Body of pancreas (tissue), 4 donors: ENCODE measurements at regions not wholly inside any gene's neighbourhood (a gene's known extent, or its start where the extent isn't known, plus 50 kb on each side); places are given as distances from the start of the nearest gene placed in this dataset.

ENCODE experiments used
- ATAC-seq: fragments of 150-250 bp; one replicate; pipeline ENCODE4 v1.9.1; 2016
- DNase-seq, 4 donors: peaks; one replicate each; pipeline ENCODE4 v3.0.0-alpha.2; 2019
- H3K27ac ChIP-seq, 4 donors: fragments of 200-600 bp; sonication (generic); 1 replicate in 3 of 4; 2 replicates in 1 of 4; pipeline versions ENCODE4 v1.5.1 to v1.6.1; 2016 to 2019; ENCODE audit warnings: mild to moderate bottlenecking in 1 of 4, mixed read lengths in 1 of 4, moderate library complexity in 1 of 4
- H3K27me3 ChIP-seq, 2 donors: fragments of 200-600 bp; sonication (generic); one replicate each; pipeline ENCODE4 v1.6.0; 2016; ENCODE audit warnings: mild to moderate bottlenecking in 1 of 2
- H3K36me3 ChIP-seq, 2 donors: fragments of 200-600 bp; sonication (generic); replicated peaks in 1 of 2; 2 replicates each; pipeline ENCODE4 v1.5.1; 2016; ENCODE audit warnings: low read depth in 2 of 2; ENCODE audit not compliant: insufficient read depth in 1 of 2
- H3K4me1 ChIP-seq: fragments of 200-600 bp; sonication (generic); one replicate; pipeline ENCODE4 v1.6.0; 2016
- H3K4me3 ChIP-seq, 2 donors: fragments of 200-600 bp; sonication (generic); 1 replicate in 1 of 2; 2 replicates in 1 of 2; pipeline ENCODE4 v1.5.1; 2016 to 2019
- H3K9me3 ChIP-seq, 3 donors: fragments of 200-600 bp; sonication (generic); 1 replicate in 2 of 3; 2 replicates in 1 of 3; pipeline ENCODE4 v1.5.1; 2016
- CTCF ChIP-seq, 7 experiments: fragments of 450-650 bp in 4 of 7; fragments of 200-600 bp in 3 of 7; sonication (generic) in 3 of 7; IDR thresholded peaks; one replicate each; pipeline ENCODE4 v1.5.1; 2016 to 2019; ENCODE audit warnings: antibody characterized with exemption in 7 of 7
- POLR2A ChIP-seq, 3 donors: fragments of 450-650 bp; IDR thresholded peaks; one replicate each; pipeline ENCODE4 v1.6.1; 2016; ENCODE audit warnings: antibody characterized with exemption in 3 of 3, mild to moderate bottlenecking in 2 of 3
- WGBS, 2 donors: methylation state at CpG; one replicate each; pipeline ENCODE4 v1.1.5; 2017; 5-methylcytosine and 5-hydroxymethylcytosine counted together
- intact Hi-C: fragments of 100-400 bp; cut with DNase I; formaldehyde crosslinking; loops from one replicate; pipeline ENCODE4 v1.15.1; 2023

- H3K9me3 ChIP-seq = no peaks in the 10 kb centered on the region
- no peak for TF ChIP-seq POLR2A (IDR thresholded peaks at IDR 0.05)
- TF ChIP-seq CTCF (IDR thresholded peaks at IDR 0.05) = no peak
- intact Hi-C loops = no loop called here
- H3K4me3 ChIP-seq = no peak overlapping the region
- no peaks in the 10 kb centered on the region for H3K36me3 ChIP-seq
- H3K27me3 ChIP-seq = no peaks in the 10 kb centered on the region
- no peak for ATAC-seq
- peaks cover 10% of the 10 kb centered on the region for H3K4me1 ChIP-seq
- H3K27ac ChIP-seq = no peak overlapping the region
- 67 to 75% methylated on average over 3 of the region's 3 CpGs for WGBS, 2 donors
- DNase-seq = no peak
These were observed 777.1 kb upstream of the GOLIM4 start for GRCh38 chr3:168872826-168873225.

- no peaks in the 10 kb centered on the region for H3K9me3 ChIP-seq
- H3K27ac ChIP-seq = no peak overlapping the region
- intact Hi-C loops = no loop called here
- no peak for TF ChIP-seq CTCF (IDR thresholded peaks at IDR 0.05)
- no peak for TF ChIP-seq POLR2A (IDR thresholded peaks at IDR 0.05)
- H3K27me3 ChIP-seq = no peaks in the 10 kb centered on the region
- WGBS, 2 donors = 49 to 56% methylated on average over 2 of the region's 2 CpGs
- DNase-seq (peak in 2 of 4 donors; percentile 13 to 17), ATAC-seq (peak; percentile 63)
- peaks cover 10% of the 10 kb centered on the region for H3K4me1 ChIP-seq
- no peaks in the 10 kb centered on the region for H3K36me3 ChIP-seq
- H3K4me3 ChIP-seq = no peak overlapping the region
These were observed 775.2 kb upstream of the GOLIM4 start for GRCh38 chr3:168870892-168871291.

GRCh38 chr3:168865022-168865551 is 769.4 kb upstream of the GOLIM4 start:
- DNase-seq = no peak
- WGBS, 2 donors = 0 to 2% methylated on average over 1 of the region's 1 CpG
- peaks cover 19% of the 10 kb centered on the region for H3K4me1 ChIP-seq
- TF ChIP-seq POLR2A (IDR thresholded peaks at IDR 0.05) (no peak), CTCF (IDR thresholded peaks at IDR 0.05) (peak; percentile 58 to 81 (median 62))
- intact Hi-C loops = no loop called here
- H3K36me3 ChIP-seq = no peaks in the 10 kb centered on the region
- H3K9me3 ChIP-seq = no peaks in the 10 kb centered on the region
- H3K4me3 ChIP-seq = no peak overlapping the region
- H3K27ac ChIP-seq = peak overlapping the region in 2 of 4 donors; percentile 56 to 65
- ATAC-seq = peak; percentile 40
- H3K27me3 ChIP-seq = no peaks in the 10 kb centered on the region

GRCh38 chr3:168864107-168865021 is 768.6 kb upstream of the GOLIM4 start:
- H3K4me3 ChIP-seq = no peak overlapping the region
- peak overlapping the region; percentile 7 to 65 (median 38) for H3K27ac ChIP-seq
- intact Hi-C loops = no loop called here
- H3K27me3 ChIP-seq = no peaks in the 10 kb centered on the region
- no peaks in the 10 kb centered on the region for H3K36me3 ChIP-seq
- DNase-seq (peak in 2 of 4 donors; percentile 12 to 16), ATAC-seq (peak; percentile 66)
- peaks cover 26% of the 10 kb centered on the region for H3K4me1 ChIP-seq
- no peaks in the 10 kb centered on the region for H3K9me3 ChIP-seq
- TF ChIP-seq CTCF (IDR thresholded peaks at IDR 0.05) = no peak
- peak in 1 of 3 donors; percentile 32 for TF ChIP-seq POLR2A (IDR thresholded peaks at IDR 0.05)
- WGBS, 2 donors = 23 to 37% methylated on average over 14 of the region's 14 CpGs
